ENCODE measurements at regions not wholly inside any gene's neighbourhood (a gene's known extent, or its start where the extent isn't known, plus 50 kb on each side); places are given as distances from the start of the nearest gene placed in this dataset.

- no peak for TF ChIP-seq BHLHE40 (IDR thresholded peaks at IDR 0.05; ENCODE audit: borderline replicate concordance in 1 of 2, low read depth in 2 of 2, low read length in 1 of 2)
- TF ChIP-seq TBL1XR1 (IDR thresholded peaks at IDR 0.05; ENCODE audit: low read depth, low read length), result no peak
- no peak for TF ChIP-seq PKNOX1 (IDR thresholded peaks at IDR 0.05)
- TF ChIP-seq POLR2AphosphoS2 (IDR thresholded peaks at IDR 0.05; ENCODE audit: low read depth, low read length), result no peak
- TF ChIP-seq CBX3 (IDR thresholded peaks at IDR 0.05; ENCODE audit: borderline replicate concordance, low read depth), result no peak
Measured at GRCh38 chr6:104617591-104617990, 242.1 kb downstream of the HACE1 start (continued).

GRCh38 chr6:104614394-104614793 lies 245.3 kb downstream of the HACE1 start:
- no peaks in the 10 kb centered on the region for H3K9me3 ChIP-seq (replicated peaks; ENCODE audit: control insufficient read depth, insufficient read depth, low read length)
- H3K9ac ChIP-seq (ENCODE audit: control insufficient read depth, insufficient read depth, low read length), result no peak overlapping the region
- BruUV-seq (replicated peaks), result no TSS peak
- ATAC-seq, result no peak
- H3K4me1 ChIP-seq (ENCODE audit: control insufficient read depth, insufficient read depth, low read length), result no peaks in the 10 kb centered on the region
- TF ChIP-seq HSF1 (IDR thresholded peaks at IDR 0.05; ENCODE audit: low read depth, low read length) (no peak), RELA (IDR thresholded peaks at IDR 0.05; ENCODE audit: borderline replicate concordance, partially characterized antibody) (no peak), SP1 (IDR thresholded peaks at IDR 0.05; ENCODE audit: low read depth, low read length) (no peak), CHD4 (IDR thresholded peaks at IDR 0.05) (no peak), HDAC6 (IDR thresholded peaks at IDR 0.05; ENCODE audit: unreplicated experiment) (no peak), SMARCA5 (IDR thresholded peaks at IDR 0.05) (no peak), BACH1 (IDR thresholded peaks at IDR 0.05; ENCODE audit: borderline replicate concordance) (no peak), SMC3 (IDR thresholded peaks at IDR 0.05; ENCODE audit: borderline replicate concordance, low read length) (no peak), MLLT1 (IDR thresholded peaks at IDR 0.05) (no peak), MYC (IDR thresholded peaks at IDR 0.05; ENCODE audit: insufficient read depth, insufficient read length, insufficient replicate concordance, low read length, severe bottlenecking) (no peak), SUZ12 (IDR thresholded peaks at IDR 0.05; ENCODE audit: unreplicated experiment) (no peak)
- H3K4me3 ChIP-seq, result no peak overlapping the region
- ChIA-PET RAD21 (ENCODE audit: unreplicated experiment) (no interaction called here), CTCF (interaction anchor here (0.6 kb wide), 1 partner anchor 87 kb away, joined by 3 read pairs; no protein-coding TSS in a partner anchor), SMC1A (ENCODE audit: uncharacterized antibody, unreplicated experiment) (no interaction called here), POLR2A (no interaction called here)
- H3K4me2 ChIP-seq (ENCODE audit: control insufficient read depth, insufficient read depth), result no peak overlapping the region
- no peaks in the 10 kb centered on the region for H4K20me1 ChIP-seq (ENCODE audit: control insufficient read depth, insufficient read depth)
- no peak for DNase-seq (ENCODE audit: low read depth, low spot score)
- H3K36me3 ChIP-seq (ENCODE audit: control insufficient read depth in 2 of 2, insufficient read depth in 2 of 2, low read length in 1 of 2), result no peaks in the 10 kb centered on the region
- intact Hi-C loops (cut with micrococcal nuclease; ENCODE audit: unreplicated experiment), result no loop called here
- FAIRE-seq, result no peak
- in situ Hi-C loops (cut with MboI), result no loop called here
- H3K27ac ChIP-seq (ENCODE audit: control insufficient read depth, insufficient read depth), result no peak overlapping the region
- H3K79me2 ChIP-seq (ENCODE audit: control insufficient read depth, insufficient read depth, low read length), result no peaks in the 10 kb centered on the region
- no peak overlapping the region for H2AFZ ChIP-seq (ENCODE audit: control insufficient read depth, low read depth, low read length)
- H3K27me3 ChIP-seq (replicated peaks in 1 of 2; ENCODE audit: control insufficient read depth in 2 of 2, insufficient read depth in 2 of 2, low read length in 1 of 2), result no peaks in the 10 kb centered on the region
- WGBS (ENCODE audit: insufficient coverage, insufficient replicate concordance, low lambda C conversion rate, missing lambda C conversion rate), result no CpG with 5 or more reads among the region's 1 CpG
